ENCODE measurements at regions not wholly inside any gene's neighbourhood (a gene's known extent, or its start where the extent isn't known, plus 50 kb on each side); places are given as distances from the start of the nearest gene placed in this dataset.

GRCh38 chr11:86891036-86891435 lies 64.2 kb downstream of the FZD4 start:
- Histone ChIP-seq H3K36me3 (no peaks in the 10 kb centered on the region), H3K4me1 (no peaks in the 10 kb centered on the region), H3K9me3 (no peaks in the 10 kb centered on the region), H3K27me3 (no peaks in the 10 kb centered on the region), H3K27ac (no peak overlapping the region), H3K4me3 (no peak overlapping the region)
- TF ChIP-seq CTCF (IDR thresholded peaks at IDR 0.05 in 4 of 5, conservative IDR thresholded peaks at IDR 0.05 in 1 of 5) = no peak
- TF ChIP-seq POLR2A (IDR thresholded peaks at IDR 0.05) = no peak
- no peak for DNase-seq
- intact Hi-C loops (cut with DNase I; ENCODE audit: low total_unique reads) = no loop called here
- in situ Hi-C loops (cut with MboI; ENCODE audit: low sequenced_read_pairs in 4 of 4) = no loop called here
- ATAC-seq = no peak

GRCh38 chr11:86893235-86893634 lies 62.0 kb downstream of the FZD4 start:
- Histone ChIP-seq H3K27me3 (no peaks in the 10 kb centered on the region), H3K4me3 (no peak overlapping the region), H3K4me1 (peaks cover 5 to 10% of the 10 kb centered on the region in 2 donors), H3K36me3 (no peaks in the 10 kb centered on the region), H3K9me3 (no peaks in the 10 kb centered on the region), H3K27ac (no peak overlapping the region)
- in situ Hi-C loops (cut with MboI; ENCODE audit: low sequenced_read_pairs in 4 of 4) (no loop called here), intact Hi-C loops (cut with DNase I; ENCODE audit: low total_unique reads) (no loop called here)
- ATAC-seq = no peak
- TF ChIP-seq POLR2A (IDR thresholded peaks at IDR 0.05) (no peak), CTCF (IDR thresholded peaks at IDR 0.05 in 4 of 5, conservative IDR thresholded peaks at IDR 0.05 in 1 of 5) (no peak)
- DNase-seq = no peak

All from gastrocnemius medialis (tissue), 4 donors.